HEK293 (cell line): ENCODE measurements at regions not wholly inside any gene's neighbourhood (a gene's known extent, or its start where the extent isn't known, plus 50 kb on each side); places are given as distances from the start of the nearest gene placed in this dataset.

Experiments used
- CTCF ChIA-PET: fragments of 350-600 bp; formaldehyde crosslinking; extraction: SDS; loops from one replicate; lab custom pipeline; 2021; ENCODE audit warnings: antibody characterized with exemption; lab: Yijun Ruan, JAX
- POLR2A ChIA-PET: fragments of 300-600 bp; formaldehyde crosslinking; extraction: SDS; loops from one replicate; lab custom pipeline; 2020; ENCODE audit warnings: antibody characterized with exemption, inconsistent platforms; lab: Yijun Ruan, JAX
- H3K27ac ChIP-seq: fragments of 200-500 bp; sonication (Bioruptor generic); 2 replicates; pipeline ENCODE4 v1.5.1; 2014; ENCODE audit warnings: low read depth, low read length, control low read depth, inconsistent platforms; ENCODE audit errors: extremely low read depth
- H3K36me3 ChIP-seq, 2 experiments: fragments of 200-500 bp in 1 of 2; sonication (Bioruptor generic) in 1 of 2; 1 replicate in 1 of 2; 2 replicates in 1 of 2; pipeline ENCODE4 v1.5.1; 2014 to 2017; ENCODE audit warnings: inconsistent platforms in 2 of 2, low read length in 2 of 2; ENCODE audit not compliant: control insufficient read depth in 2 of 2, insufficient read depth in 1 of 2
- H3K4me1 ChIP-seq: fragments of 200-500 bp; sonication (Bioruptor generic); 2 replicates; pipeline ENCODE4 v1.5.1; 2014; ENCODE audit warnings: mild to moderate bottlenecking, low read length, inconsistent platforms; ENCODE audit not compliant: control insufficient read depth, insufficient read depth
- H3K4me3 ChIP-seq: 2 replicates; pipeline ENCODE4 v1.5.1; 2011; ENCODE audit warnings: low read depth, mild to moderate bottlenecking, control low read depth, low read length, moderate library complexity
- H3K9me3 ChIP-seq: fragments of 200-500 bp; sonication (Bioruptor generic); 2 replicates; pipeline ENCODE4 v1.5.1; 2014; ENCODE audit warnings: low read depth, low read length, inconsistent platforms; ENCODE audit not compliant: control insufficient read depth, insufficient read depth
- CTCF ChIP-seq: fragments of 450-650 bp; formaldehyde crosslinking; IDR thresholded peaks from 2 replicates; pipeline ENCODE4 v1.5.1; 2016; ENCODE audit warnings: missing biosample characterization, missing genetic modification characterization
- GLI4 ChIP-seq: fragments of 450-650 bp; formaldehyde crosslinking; IDR thresholded peaks from 2 replicates; pipeline ENCODE4 v1.5.1; 2016; ENCODE audit warnings: missing biosample characterization, missing genetic modification characterization
- KLF1 ChIP-seq: fragments of 450-650 bp; formaldehyde crosslinking; IDR thresholded peaks from 2 replicates; pipeline ENCODE4 v1.5.1; 2016; ENCODE audit warnings: missing biosample characterization, missing genetic modification characterization
- PBX3 ChIP-seq: sonication (generic); formaldehyde crosslinking; IDR thresholded peaks from 2 replicates; pipeline ENCODE4 v1.8.1; 2022; ENCODE audit warnings: mild to moderate bottlenecking, moderate library complexity, missing genetic modification reagents
- PRDM1 ChIP-seq: fragments of 450-650 bp; formaldehyde crosslinking; IDR thresholded peaks from 2 replicates; pipeline ENCODE4; 2016; ENCODE audit warnings: missing biosample characterization, missing genetic modification characterization
- ZIC2 ChIP-seq: fragments of 450-650 bp; formaldehyde crosslinking; IDR thresholded peaks from 2 replicates; pipeline ENCODE4 v1.5.1; 2016; ENCODE audit warnings: missing biosample characterization, missing genetic modification characterization
- ZNF133 ChIP-seq: fragments of 450-650 bp; formaldehyde crosslinking; IDR thresholded peaks from 2 replicates; pipeline ENCODE4 v1.5.1; 2016; ENCODE audit warnings: missing biosample characterization, missing genetic modification characterization
- ZNF18 ChIP-seq: fragments of 450-650 bp; formaldehyde crosslinking; IDR thresholded peaks from 2 replicates; pipeline ENCODE4 v1.5.1; 2016; ENCODE audit warnings: missing biosample characterization, missing genetic modification characterization
- ZNF398 ChIP-seq: fragments of 450-650 bp; formaldehyde crosslinking; IDR thresholded peaks from 2 replicates; pipeline ENCODE4 v1.5.1; 2017; ENCODE audit warnings: missing biosample characterization, missing genetic modification characterization
- ZNF501 ChIP-seq: fragments of 450-650 bp; formaldehyde crosslinking; IDR thresholded peaks from 2 replicates; pipeline ENCODE4 v1.5.1; 2016; ENCODE audit warnings: missing biosample characterization, missing genetic modification characterization
- ZNF555 ChIP-seq: fragments of 450-650 bp; formaldehyde crosslinking; conservative IDR thresholded peaks from 2 replicates; pipeline ENCODE4 v1.5.1; 2017; ENCODE audit warnings: missing biosample characterization, mild to moderate bottlenecking, missing genetic modification characterization, inconsistent platforms
- ZNF677 ChIP-seq: fragments of 450-650 bp; IDR thresholded peaks from 2 replicates; pipeline ENCODE4 v1.5.0; 2018; ENCODE audit warnings: missing biosample characterization, mild to moderate bottlenecking, missing genetic modification characterization, moderate library complexity
- ZNF76 ChIP-seq: fragments of 450-650 bp; formaldehyde crosslinking; IDR thresholded peaks from 2 replicates; pipeline ENCODE4; 2016; ENCODE audit warnings: low read depth, missing biosample characterization, missing genetic modification characterization, borderline replicate concordance
- ZNF837 ChIP-seq: fragments of 450-650 bp; formaldehyde crosslinking; IDR thresholded peaks from 2 replicates; pipeline ENCODE4 v1.5.1; 2016; ENCODE audit warnings: missing biosample characterization, missing genetic modification characterization
- ZSCAN23 ChIP-seq: fragments of 450-650 bp; formaldehyde crosslinking; IDR thresholded peaks from 2 replicates; pipeline ENCODE4 v1.5.1; 2016; ENCODE audit warnings: missing biosample characterization, missing genetic modification characterization
- ZXDB ChIP-seq: fragments of 450-650 bp; formaldehyde crosslinking; IDR thresholded peaks from 2 replicates; pipeline ENCODE4 v1.5.1; 2016; ENCODE audit warnings: missing biosample characterization, missing genetic modification characterization

- ChIA-PET POLR2A (no interaction called here), CTCF (no interaction called here)
- no peaks in the 10 kb centered on the region for H3K9me3 ChIP-seq
- no peak for TF ChIP-seq ZNF398 (tag by site-specific recombination)
- TF ChIP-seq ZXDB (tag by site-specific recombination): 0 out of 2 replicates have a peak, but pooled peaks have one; percentile 14
- no peaks in the 10 kb centered on the region for H3K4me1 ChIP-seq
- no peak overlapping the region for H3K4me3 ChIP-seq
- no peaks in the 10 kb centered on the region for H3K36me3 ChIP-seq
- no peak overlapping the region for H3K27ac ChIP-seq
Measured at GRCh38 chr6:3623451-3624249, 127.9 kb downstream of the PXDC1 start.

- ChIA-PET CTCF (no interaction called here), POLR2A (no interaction called here)
- peaks cover 13% of the 10 kb centered on the region for H3K4me1 ChIP-seq
- TF ChIP-seq ZNF133 (no peak), PBX3 (CRISPR knock-in tag) (no peak), ZSCAN23 (tag by site-specific recombination) (no peak), ZNF18 (tag by site-specific recombination) (no peak), ZNF501 (tag by site-specific recombination) (no peak), KLF1 (tag by site-specific recombination) (no peak), ZNF837 (tag by site-specific recombination) (no peak), ZNF555 (tag by site-specific recombination) (no peak), ZIC2 (tag by site-specific recombination) (no peak), GLI4 (no peak), PRDM1 (tag by site-specific recombination) (no peak), ZNF76 (tag by site-specific recombination) (no peak), CTCF (tag by site-specific recombination) (no peak), ZNF677 (tag by site-specific recombination) (no peak)
- H3K4me3 ChIP-seq: no peak overlapping the region
- no peaks in the 10 kb centered on the region for H3K36me3 ChIP-seq
- H3K27ac ChIP-seq: no peak overlapping the region
- no peaks in the 10 kb centered on the region for H3K9me3 ChIP-seq
Measured at GRCh38 chr6:3621411-3621810, 130.1 kb downstream of the PXDC1 start.
